HepG2 (cell line): ENCODE measurements at regions not wholly inside any gene's neighbourhood (a gene's known extent, or its start where the extent isn't known, plus 50 kb on each side); places are given as distances from the start of the nearest gene placed in this dataset.
A peak's percentile ranks its signal among the peaks of the same experiment; 100 is the strongest.

Experiments used
- CEBPZ ChIP-seq: IDR thresholded peaks from 2 replicates; pipeline ENCODE4 v1.6.1; 2012; ENCODE audit warnings: low read length, improper control_type of control experiment
- CTCF ChIP-seq: sonication (generic); formaldehyde crosslinking; IDR thresholded peaks from 2 replicates; pipeline ENCODE4 v1.5.0; 2020; ENCODE audit warnings: mild to moderate bottlenecking, missing genetic modification reagents, moderate library complexity
- DNMT3B ChIP-seq: conservative IDR thresholded peaks from 2 replicates; pipeline ENCODE4 v1.6.1; 2016; ENCODE audit warnings: missing biosample characterization, control low read depth
- ELF3 ChIP-seq: IDR thresholded peaks from 2 replicates; pipeline ENCODE4 v1.6.1; 2016; ENCODE audit warnings: missing genetic modification reagents, missing compliant biosample characterization
- GATAD2A ChIP-seq: IDR thresholded peaks from 2 replicates; pipeline ENCODE4 v1.6.1; 2016
- HOXA9 ChIP-seq: sonication (generic); formaldehyde crosslinking; IDR thresholded peaks from 2 replicates; pipeline ENCODE4 v1.8.1; 2022; ENCODE audit warnings: missing genetic modification reagents, mild to moderate bottlenecking, moderate library complexity, borderline replicate concordance
- IRF1 ChIP-seq: sonication (generic); formaldehyde crosslinking; IDR thresholded peaks from 2 replicates; pipeline ENCODE4 v1.4.0; 2020; ENCODE audit warnings: low read depth, mild to moderate bottlenecking, missing genetic modification reagents
- JUN ChIP-seq: sonication (generic); formaldehyde crosslinking; IDR thresholded peaks from 2 replicates; pipeline ENCODE4 v1.4.0; 2020; ENCODE audit warnings: mild to moderate bottlenecking, missing genetic modification reagents
- NR2F6 ChIP-seq, 2 experiments: IDR thresholded peaks; 2 replicates each; pipeline ENCODE4 v1.6.1; 2016; ENCODE audit warnings: antibody characterized with exemption in 1 of 2, mild to moderate bottlenecking in 1 of 2
- RARA ChIP-seq: IDR thresholded peaks from 2 replicates; pipeline ENCODE4 v1.6.1; 2016; ENCODE audit warnings: missing genetic modification reagents, missing compliant biosample characterization
- RBAK ChIP-seq: sonication (generic); formaldehyde crosslinking; IDR thresholded peaks from 2 replicates; pipeline ENCODE4 v1.5.1; 2020; ENCODE audit warnings: mild to moderate bottlenecking, missing genetic modification reagents
- SIX1 ChIP-seq: sonication (generic); formaldehyde crosslinking; IDR thresholded peaks from 2 replicates; pipeline ENCODE4 v1.4.0; 2020; ENCODE audit warnings: missing genetic modification reagents, borderline replicate concordance
- SOX5 ChIP-seq: IDR thresholded peaks from 2 replicates; pipeline ENCODE4 v1.6.1; 2016; ENCODE audit warnings: borderline replicate concordance
- ZBTB40 ChIP-seq, 2 experiments: fragments of 450-650 bp in 1 of 2; sonication (generic) in 1 of 2; formaldehyde crosslinking in 1 of 2; IDR thresholded peaks; 2 replicates each; pipeline versions ENCODE4 v1.6.1 to v1.8.0; 2016 to 2022; ENCODE audit warnings: antibody characterized with exemption in 1 of 2, mild to moderate bottlenecking in 1 of 2, missing genetic modification reagents in 1 of 2
- ZNF263 ChIP-seq: sonication (generic); formaldehyde crosslinking; IDR thresholded peaks from 2 replicates; pipeline ENCODE4 v1.4.0; 2020; ENCODE audit warnings: missing genetic modification reagents
- ZNF850 ChIP-seq: sonication (generic); formaldehyde crosslinking; conservative IDR thresholded peaks from 2 replicates; pipeline ENCODE4 v1.9.0; 2021; ENCODE audit warnings: mild to moderate bottlenecking, missing genetic modification reagents

GRCh38 chr16:81170824-81171223, 67.7 kb upstream of the BCO1 start (continued):
- TF ChIP-seq ZBTB40 (IDR thresholded peaks at IDR 0.05) (no peak), ZBTB40 (CRISPR knock-in tag; IDR thresholded peaks at IDR 0.05) (0 out of 2 replicates have a peak, but pooled peaks have one; percentile 22), SIX1 (CRISPR knock-in tag) (no peak), RBAK (CRISPR knock-in tag) (no peak), ZNF263 (CRISPR knock-in tag) (no peak), NR2F6 (IDR thresholded peaks at IDR 0.05) (no peak), NR2F6 (CRISPR knock-in tag; IDR thresholded peaks at IDR 0.05) (peak; percentile 58; the same call in 1 of the 2 replicates), DNMT3B (CRISPR knock-in tag) (no peak), ZNF850 (CRISPR knock-in tag) (no peak), CEBPZ (no peak), SOX5 (CRISPR knock-in tag) (0 out of 2 replicates have a peak, but pooled peaks have one; percentile 24), CTCF (CRISPR knock-in tag) (no peak), ELF3 (CRISPR knock-in tag) (no peak), JUN (CRISPR knock-in tag) (no peak), RARA (CRISPR knock-in tag) (peak; percentile 36; the same call in 1 of the 2 replicates), IRF1 (no peak), HOXA9 (CRISPR knock-in tag) (no peak), GATAD2A (CRISPR knock-in tag) (no peak)
